ENCODE measurements at regions not wholly inside any gene's neighbourhood (a gene's known extent, or its start where the extent isn't known, plus 50 kb on each side); places are given as distances from the start of the nearest gene placed in this dataset.

DNA sequence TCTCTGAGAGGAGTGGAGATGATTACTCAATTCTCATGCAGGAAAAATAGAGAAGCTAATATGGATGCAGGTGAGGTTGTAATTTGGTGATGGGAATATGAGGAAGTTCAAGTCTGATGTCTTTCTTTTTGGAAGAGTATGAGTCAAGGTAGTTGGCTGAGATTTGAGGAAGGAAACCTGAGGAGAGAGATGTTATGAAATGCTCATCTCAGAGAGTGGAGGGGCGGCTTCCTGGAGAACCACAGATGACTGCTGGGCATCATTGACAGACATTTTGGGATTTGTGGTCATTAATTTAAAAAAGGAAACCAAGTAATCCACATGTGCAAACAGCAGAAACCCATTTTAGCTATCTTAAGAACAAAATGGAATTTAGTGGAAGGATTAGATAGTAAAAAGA is 72.5 kb upstream of the UST start:
- Histone ChIP-seq H3K27ac (ENCODE audit: insufficient read depth, low read depth, low read length) (no peak overlapping the region), H4K20me1 (replicated peaks; ENCODE audit: control insufficient read depth, extremely low read depth, insufficient read depth, low read length) (no peaks in the 10 kb centered on the region), H3K4me3 (replicated peaks in 1 of 3; ENCODE audit: insufficient read depth in 1 of 3, low read depth in 1 of 3, low read length in 3 of 3) (no peak overlapping the region), H3K79me2 (ENCODE audit: control insufficient read depth, insufficient read depth, low read length) (no peaks in the 10 kb centered on the region), H3K9me3 (replicated peaks; ENCODE audit: control insufficient read depth, insufficient read depth, low read length) (no peaks in the 10 kb centered on the region), H3K9me1 (replicated peaks; ENCODE audit: control insufficient read depth, extremely low read depth, insufficient read depth, low read length) (no peaks in the 10 kb centered on the region), H3K36me3 (ENCODE audit: control insufficient read depth in 2 of 2, extremely low read depth in 1 of 2, insufficient read depth in 2 of 2, low read length in 2 of 2) (no peaks in the 10 kb centered on the region), H3K9ac (replicated peaks; ENCODE audit: extremely low read depth, insufficient read depth, low read length) (no peak overlapping the region), H2AFZ (ENCODE audit: low read depth, low read length) (no peak overlapping the region), H3K4me1 (ENCODE audit: control insufficient read depth, extremely low read depth, insufficient read depth, low read length) (no peaks in the 10 kb centered on the region), H3K27me3 (ENCODE audit: control insufficient read depth in 2 of 2, insufficient read depth in 2 of 2, low read length in 2 of 2) (no peaks in the 10 kb centered on the region), H3K4me2 (ENCODE audit: insufficient read depth, low read length) (no peak overlapping the region)
- dilution Hi-C loops (cut with MboI; ENCODE audit: extremely low pct_ligation_motif_present, low sequenced_read_pairs) (no loop called here), intact Hi-C loops (cut with micrococcal nuclease) (no loop called here)
- TF ChIP-seq MYC (IDR thresholded peaks at IDR 0.05; ENCODE audit: low read depth, low read length) (no peak), JUN (IDR thresholded peaks at IDR 0.05; ENCODE audit: borderline replicate concordance, insufficient read depth, insufficient read length, low read depth) (no peak), GATA2 (IDR thresholded peaks at IDR 0.05; ENCODE audit: insufficient read depth, insufficient read length, low read depth, low read length) (no peak)
- TF ChIP-seq, protein P1, sequence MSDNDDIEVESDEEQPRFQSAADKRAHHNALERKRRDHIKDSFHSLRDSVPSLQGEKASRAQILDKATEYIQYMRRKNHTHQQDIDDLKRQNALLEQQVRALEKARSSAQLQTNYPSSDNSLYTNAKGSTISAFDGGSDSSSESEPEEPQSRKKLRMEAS (IDR thresholded peaks at IDR 0.05; ENCODE audit: insufficient read depth, insufficient read length) = no peak
- DNase-seq (ENCODE audit: low read depth, low spot score) = no peak
- no peak for FAIRE-seq
- no TSS peak for BruUV-seq (replicated peaks)
- ChIA-PET POLR2A (no interaction called here), CTCF (interaction anchor here (1.0 to 1.1 kb wide), 2 partner anchors 22 to 114 kb away, joined by 3 to 4 read pairs; no protein-coding TSS in a partner anchor)

DNA sequence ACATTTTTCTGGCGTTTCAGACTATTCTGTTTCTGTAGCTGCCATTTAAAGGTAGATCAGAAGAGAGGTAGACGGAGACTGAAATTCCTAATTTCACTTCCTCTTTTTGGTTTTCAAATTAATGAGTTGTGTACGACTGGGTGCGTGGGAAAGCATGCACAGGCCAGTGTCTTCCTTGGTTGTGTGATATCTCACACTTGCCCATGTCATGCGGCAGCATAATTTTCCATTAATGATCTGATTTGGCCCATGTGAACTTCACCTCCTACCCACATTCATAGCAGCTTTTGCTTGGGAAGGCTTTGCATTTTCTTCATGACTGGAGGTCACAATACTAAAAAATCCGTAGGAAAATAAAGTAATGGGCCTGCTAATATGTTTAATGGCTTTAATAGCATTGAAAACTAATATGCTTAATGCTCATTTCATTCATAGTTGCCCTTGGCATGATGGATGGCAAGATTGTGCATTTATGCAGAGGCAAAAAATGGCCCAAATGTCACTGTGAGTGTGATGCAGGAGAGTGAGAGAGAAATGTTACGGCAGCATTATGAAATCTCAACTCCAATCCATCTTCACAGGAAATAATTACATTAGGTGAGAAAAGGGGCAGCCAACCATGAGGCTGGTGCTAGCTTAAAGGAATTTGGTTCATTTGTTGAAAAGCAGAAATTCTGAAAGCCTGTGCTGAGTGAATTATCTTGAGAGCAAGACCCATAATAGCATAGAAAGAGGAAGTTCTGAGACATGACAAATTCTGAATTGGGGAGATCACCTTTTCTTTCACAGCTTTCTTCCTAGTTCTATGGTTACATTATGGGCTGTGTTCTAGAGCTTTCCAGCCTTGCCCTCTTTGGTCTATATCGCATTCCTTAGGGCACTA is 69.0 kb upstream of the UST start:
- ChIA-PET CTCF (no interaction called here), POLR2A (no interaction called here)
- intact Hi-C loops (cut with micrococcal nuclease) = no loop called here
- Histone ChIP-seq H3K36me3 (ENCODE audit: control insufficient read depth in 2 of 2, extremely low read depth in 1 of 2, insufficient read depth in 2 of 2, low read length in 2 of 2) (no peaks in the 10 kb centered on the region), H3K4me3 (replicated peaks in 1 of 3; ENCODE audit: insufficient read depth in 1 of 3, low read depth in 1 of 3, low read length in 3 of 3) (no peak overlapping the region), H3K9ac (replicated peaks; ENCODE audit: extremely low read depth, insufficient read depth, low read length) (no peak overlapping the region), H3K79me2 (ENCODE audit: control insufficient read depth, insufficient read depth, low read length) (no peaks in the 10 kb centered on the region), H3K27me3 (ENCODE audit: control insufficient read depth in 2 of 2, insufficient read depth in 2 of 2, low read length in 2 of 2) (no peaks in the 10 kb centered on the region), H4K20me1 (replicated peaks; ENCODE audit: control insufficient read depth, extremely low read depth, insufficient read depth, low read length) (no peaks in the 10 kb centered on the region), H2AFZ (ENCODE audit: low read depth, low read length) (no peak overlapping the region), H3K27ac (ENCODE audit: insufficient read depth, low read depth, low read length) (no peak overlapping the region), H3K4me1 (ENCODE audit: control insufficient read depth, extremely low read depth, insufficient read depth, low read length) (no peaks in the 10 kb centered on the region), H3K4me2 (ENCODE audit: insufficient read depth, low read length) (no peak overlapping the region), H3K9me1 (replicated peaks; ENCODE audit: control insufficient read depth, extremely low read depth, insufficient read depth, low read length) (no peaks in the 10 kb centered on the region), H3K9me3 (replicated peaks; ENCODE audit: control insufficient read depth, insufficient read depth, low read length) (no peaks in the 10 kb centered on the region)
- dilution Hi-C loops (cut with MboI; ENCODE audit: extremely low pct_ligation_motif_present, low sequenced_read_pairs) = no loop called here
- no peak for TF ChIP-seq POLR2AphosphoS5 (IDR thresholded peaks at IDR 0.05; ENCODE audit: insufficient read depth, low read depth, low read length)
- TF ChIP-seq EZH2 (IDR thresholded peaks at IDR 0.05; ENCODE audit: borderline replicate concordance, low read depth, low read length, severe bottlenecking) = no peak
- no TSS peak for BruUV-seq (replicated peaks)
- DNase-seq (ENCODE audit: low read depth, low spot score) = no peak
- FAIRE-seq = no peak
